ENCODE measurements at regions not wholly inside any gene's neighbourhood (a gene's known extent, or its start where the extent isn't known, plus 50 kb on each side); places are given as distances from the start of the nearest gene placed in this dataset.

- no peak for DNase-seq (ENCODE audit: low spot score)
- Histone ChIP-seq H3K4me3 (peak overlapping the region; percentile 13), H3K27ac (peak overlapping the region; percentile 11 to 68)
- TF ChIP-seq, protein P1, sequence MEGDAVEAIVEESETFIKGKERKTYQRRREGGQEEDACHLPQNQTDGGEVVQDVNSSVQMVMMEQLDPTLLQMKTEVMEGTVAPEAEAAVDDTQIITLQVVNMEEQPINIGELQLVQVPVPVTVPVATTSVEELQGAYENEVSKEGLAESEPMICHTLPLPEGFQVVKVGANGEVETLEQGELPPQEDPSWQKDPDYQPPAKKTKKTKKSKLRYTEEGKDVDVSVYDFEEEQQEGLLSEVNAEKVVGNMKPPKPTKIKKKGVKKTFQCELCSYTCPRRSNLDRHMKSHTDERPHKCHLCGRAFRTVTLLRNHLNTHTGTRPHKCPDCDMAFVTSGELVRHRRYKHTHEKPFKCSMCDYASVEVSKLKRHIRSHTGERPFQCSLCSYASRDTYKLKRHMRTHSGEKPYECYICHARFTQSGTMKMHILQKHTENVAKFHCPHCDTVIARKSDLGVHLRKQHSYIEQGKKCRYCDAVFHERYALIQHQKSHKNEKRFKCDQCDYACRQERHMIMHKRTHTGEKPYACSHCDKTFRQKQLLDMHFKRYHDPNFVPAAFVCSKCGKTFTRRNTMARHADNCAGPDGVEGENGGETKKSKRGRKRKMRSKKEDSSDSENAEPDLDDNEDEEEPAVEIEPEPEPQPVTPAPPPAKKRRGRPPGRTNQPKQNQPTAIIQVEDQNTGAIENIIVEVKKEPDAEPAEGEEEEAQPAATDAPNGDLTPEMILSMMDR (IDR thresholded peaks at IDR 0.05): no peak
These were observed 88.5 kb downstream of the NOC3L start for GRCh38 chr10:94274142-94274787.

GRCh38 chr10:94276140-94276539, 86.6 kb downstream of the NOC3L start:
- TF ChIP-seq, protein P1 (IDR thresholded peaks at IDR 0.05): no peak
- peak overlapping the region in 1 of 2 donors; percentile 68 for H3K27ac ChIP-seq
- H3K4me3 ChIP-seq: no peak overlapping the region
- DNase-seq (ENCODE audit: low spot score): no peak

DNA sequence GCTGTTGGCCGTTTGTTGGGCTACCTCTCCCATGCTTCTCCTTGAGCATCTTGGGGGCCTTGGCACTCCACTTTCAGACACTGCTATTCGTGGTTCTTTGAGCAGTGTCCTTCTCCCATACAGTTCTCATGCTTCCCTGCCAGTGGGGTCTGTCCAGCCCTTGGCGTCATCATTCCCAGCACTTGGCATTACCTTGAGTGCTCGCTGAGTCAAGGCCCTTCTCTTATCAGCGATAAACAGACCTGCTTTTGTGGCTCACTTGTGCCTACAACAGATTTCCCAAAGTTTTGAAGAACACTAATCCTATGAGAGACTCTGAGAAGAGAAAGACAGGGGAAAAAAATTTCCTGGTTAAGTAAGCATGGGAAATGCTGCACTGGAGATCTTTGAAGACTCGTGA, 85.3 kb downstream of the NOC3L start:
- TF ChIP-seq, protein P1 (IDR thresholded peaks at IDR 0.05): no peak
- DNase-seq (ENCODE audit: low spot score): no peak
- H3K4me3 ChIP-seq: no peak overlapping the region
- H3K27ac ChIP-seq: no peak overlapping the region

GRCh38 chr10:94279835-94280709, 82.7 kb downstream of the NOC3L start:
- no peak overlapping the region for H3K4me3 ChIP-seq
- DNase-seq (ENCODE audit: low spot score): no peak
- TF ChIP-seq, protein P1 (IDR thresholded peaks at IDR 0.05): peak; percentile 85
- H3K27ac ChIP-seq: peak overlapping the region in 1 of 2 donors; percentile 26

DNA sequence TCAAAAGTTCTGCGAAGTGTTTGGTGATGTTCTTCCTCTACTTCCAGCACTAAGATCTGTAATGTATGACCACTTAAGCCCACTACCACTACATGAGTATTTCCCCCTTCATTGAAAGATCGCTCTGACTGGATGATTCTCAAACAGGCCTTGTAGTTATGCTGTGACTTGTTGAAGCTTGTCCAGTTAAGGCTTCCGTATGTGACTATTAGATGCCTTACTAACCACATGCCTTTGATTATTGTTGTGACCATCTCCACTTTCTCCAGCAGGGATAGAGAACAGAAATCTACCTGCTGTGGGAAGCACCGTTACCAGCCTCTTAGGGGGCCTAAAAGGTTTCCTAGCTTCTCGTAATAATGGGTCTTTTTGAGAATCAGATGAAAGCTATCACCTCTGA, 81.1 kb downstream of the NOC3L start:
- DNase-seq (ENCODE audit: low spot score): no peak
- TF ChIP-seq, protein P1 (IDR thresholded peaks at IDR 0.05): no peak
- H3K27ac ChIP-seq: no peak overlapping the region
- H3K4me3 ChIP-seq: no peak overlapping the region

GRCh38 chr10:94282369-94282768, 80.4 kb downstream of the NOC3L start:
- H3K27ac ChIP-seq: no peak overlapping the region
- no peak for DNase-seq (ENCODE audit: low spot score)
- TF ChIP-seq, protein P1 (IDR thresholded peaks at IDR 0.05): no peak
- H3K4me3 ChIP-seq: no peak overlapping the region

Data from coronary artery (tissue), 2 donors.